SKM-1 (cell line): ENCODE measurements at regions not wholly inside any gene's neighbourhood (a gene's known extent, or its start where the extent isn't known, plus 50 kb on each side); places are given as distances from the start of the nearest gene placed in this dataset.
"Not testable (repeated sequence)": the region's sequence is repeated elsewhere in the genome, so short reads cannot be mapped to it uniquely, and the experiment has no call there.

Experiments used
- DNase-seq: peaks from one replicate; lab custom pipeline; 2025; ENCODE audit not compliant: unreplicated experiment; lab: John Stamatoyannopoulos, UW

- DNase-seq = no peak
These were observed 442.2 kb upstream of the SPTLC3 start for GRCh38 chr20:12566596-12566995.

DNA sequence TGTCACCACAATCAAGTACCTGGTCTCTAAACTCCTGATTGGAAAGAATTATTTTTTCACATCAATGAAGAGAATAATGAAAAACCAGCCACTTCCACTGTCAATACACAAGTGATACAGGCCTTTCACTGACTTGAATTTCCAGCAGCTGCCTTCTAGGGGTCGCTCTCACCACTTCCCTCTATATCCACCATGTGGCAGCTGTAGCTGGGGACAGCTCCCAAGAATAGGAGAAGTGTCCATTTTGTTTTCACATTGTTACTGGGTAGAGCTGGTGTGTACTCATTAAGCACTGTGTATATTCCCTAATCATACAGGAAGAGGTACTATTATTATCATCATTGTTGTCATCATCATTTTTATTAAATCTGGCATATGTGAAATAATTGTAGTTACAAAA is 438.4 kb upstream of the SPTLC3 start:
- peak; percentile 1 for DNase-seq

DNA sequence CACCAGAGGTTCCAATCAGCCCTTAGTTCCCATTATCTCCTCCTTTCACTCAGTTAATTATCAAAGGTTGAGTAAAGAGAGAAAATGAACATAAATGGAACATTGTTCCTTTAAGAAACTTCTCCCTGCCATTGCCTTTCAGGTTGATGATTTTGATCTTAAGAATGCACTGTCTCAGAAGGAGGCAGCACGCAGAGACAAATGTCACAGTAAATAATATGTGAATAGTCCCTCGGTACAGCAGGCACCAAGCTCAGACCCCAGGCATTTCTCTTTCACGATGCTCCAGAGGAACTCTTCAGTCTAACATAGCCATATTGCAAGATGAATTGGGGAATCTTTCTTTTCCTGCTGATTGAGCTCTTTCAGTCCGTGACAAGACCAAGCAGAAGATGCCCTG is 435.3 kb upstream of the SPTLC3 start:
- no peak for DNase-seq

- no peak for DNase-seq
These were observed 433.2 kb upstream of the SPTLC3 start for GRCh38 chr20:12575352-12576095.

GRCh38 chr20:12577213-12577612 is 431.6 kb upstream of the SPTLC3 start:
- no peak for DNase-seq

GRCh38 chr20:12581644-12582289 is 427.0 kb upstream of the SPTLC3 start:
- no peak for DNase-seq

- DNase-seq = not testable (repeated sequence)
These were observed 426.1 kb upstream of the SPTLC3 start for GRCh38 chr20:12582710-12583109.

DNA sequence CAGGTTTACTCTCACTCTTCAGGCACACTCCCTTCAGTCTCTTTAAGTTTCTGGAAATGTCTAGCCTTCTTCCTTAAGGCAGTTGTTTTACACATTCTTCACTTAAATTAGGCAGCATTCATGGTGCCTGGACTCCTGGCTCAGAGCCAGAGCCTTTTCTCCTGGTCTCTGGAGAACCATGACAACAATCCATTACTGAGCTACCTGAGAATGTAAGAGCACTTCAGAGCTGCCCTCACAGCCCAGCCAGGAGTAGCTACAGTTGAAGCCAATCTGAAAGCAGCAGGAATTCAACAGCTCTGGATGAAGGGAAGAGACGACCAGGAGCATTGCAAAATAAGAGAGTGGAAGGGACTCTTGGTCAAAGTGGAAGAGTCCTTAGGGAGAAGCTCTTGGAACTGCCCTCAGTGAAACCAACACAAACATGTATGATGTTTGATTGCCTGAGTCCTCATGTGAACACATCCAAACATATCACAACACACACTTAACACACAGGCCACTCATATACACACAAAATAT is 416.8 kb upstream of the SPTLC3 start:
- DNase-seq = no peak

DNA sequence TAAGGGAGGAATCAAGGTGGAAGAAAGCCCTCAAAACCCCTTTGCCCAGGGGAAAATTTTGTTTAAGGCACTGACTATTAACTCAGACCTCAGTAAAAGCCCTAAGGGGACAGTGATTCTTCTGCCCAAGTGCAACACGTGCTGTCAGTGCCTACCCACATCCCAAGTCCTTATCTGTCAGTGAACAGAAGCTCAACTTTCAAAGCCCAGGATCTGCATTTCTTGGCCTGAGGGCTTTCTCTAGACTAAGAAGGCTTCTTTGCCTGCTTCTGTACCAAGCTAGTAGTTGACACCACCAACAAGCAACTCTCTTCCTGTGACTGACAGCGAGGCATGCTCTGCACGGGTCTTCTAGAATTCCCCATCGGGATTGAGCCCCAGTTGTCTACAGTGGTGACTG is 416.0 kb upstream of the SPTLC3 start:
- DNase-seq = no peak

- DNase-seq = no peak
These were observed 415.4 kb upstream of the SPTLC3 start for GRCh38 chr20:12593342-12593873.

- DNase-seq = no peak
These were observed 414.2 kb upstream of the SPTLC3 start for GRCh38 chr20:12594410-12595088.

DNA sequence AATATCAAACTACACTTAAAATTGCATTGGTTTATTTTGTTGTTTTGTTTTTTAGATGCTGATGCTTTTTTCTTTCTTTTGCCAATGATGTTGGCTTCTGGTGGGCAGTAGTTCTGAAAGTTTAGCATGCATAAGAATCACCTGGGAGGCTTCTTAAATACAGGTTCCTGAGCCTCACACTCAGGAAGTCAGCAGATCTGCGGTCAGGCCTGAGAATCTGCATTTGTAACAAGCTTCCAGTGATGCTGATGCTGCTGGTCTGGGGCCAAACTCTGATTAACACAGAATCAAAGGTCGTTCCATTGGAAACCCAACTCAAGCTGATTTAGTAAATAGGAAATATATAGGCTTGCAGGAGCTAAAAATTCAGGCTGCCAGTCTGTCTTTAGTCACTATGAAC is 412.9 kb upstream of the SPTLC3 start:
- DNase-seq = no peak

DNA sequence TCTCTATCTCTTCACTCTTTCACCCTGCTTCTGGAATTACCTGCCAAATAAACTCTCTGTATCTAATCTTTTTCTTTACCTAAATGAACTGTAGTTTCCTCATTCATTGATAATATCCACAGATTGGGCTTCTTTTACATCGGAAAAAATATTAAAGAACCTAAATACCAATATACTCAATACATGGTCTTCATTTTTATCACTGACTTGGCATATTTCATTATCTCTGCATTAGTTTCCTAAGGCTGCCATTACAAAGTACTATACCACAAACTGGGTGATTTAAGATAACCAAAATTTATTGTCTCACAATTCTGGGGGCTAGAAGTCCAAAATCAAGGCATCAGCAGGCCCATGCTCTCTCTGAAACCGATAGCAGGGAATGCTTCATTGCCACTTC is 411.9 kb upstream of the SPTLC3 start:
- DNase-seq = no peak

GRCh38 chr20:12597551-12597950 is 411.2 kb upstream of the SPTLC3 start:
- no peak for DNase-seq

GRCh38 chr20:12598894-12599293 is 409.9 kb upstream of the SPTLC3 start:
- DNase-seq = no peak

- no peak for DNase-seq
These were observed 409.3 kb upstream of the SPTLC3 start for GRCh38 chr20:12599494-12599893.

DNA sequence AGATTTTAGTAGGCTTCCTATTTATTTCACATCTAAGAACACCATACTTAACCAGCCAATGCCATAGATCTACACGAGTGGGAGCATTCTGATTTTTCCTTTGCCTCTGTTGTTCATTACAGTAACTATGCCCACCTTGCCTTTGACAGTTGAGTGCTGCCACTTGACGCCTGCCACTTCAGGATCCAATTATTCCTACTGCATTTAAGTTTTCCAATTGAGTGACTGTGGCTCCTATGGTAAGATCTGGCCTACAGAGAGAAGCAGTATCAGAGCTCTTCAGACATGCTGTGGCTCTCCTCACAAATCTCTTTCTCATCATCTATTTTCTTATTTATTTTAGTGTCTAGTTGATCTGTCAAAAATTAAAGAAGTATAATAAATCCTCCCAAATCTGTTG is 403.0 kb upstream of the SPTLC3 start:
- DNase-seq = no peak

GRCh38 chr20:12610871-12611270 is 397.9 kb upstream of the SPTLC3 start:
- no peak for DNase-seq

DNA sequence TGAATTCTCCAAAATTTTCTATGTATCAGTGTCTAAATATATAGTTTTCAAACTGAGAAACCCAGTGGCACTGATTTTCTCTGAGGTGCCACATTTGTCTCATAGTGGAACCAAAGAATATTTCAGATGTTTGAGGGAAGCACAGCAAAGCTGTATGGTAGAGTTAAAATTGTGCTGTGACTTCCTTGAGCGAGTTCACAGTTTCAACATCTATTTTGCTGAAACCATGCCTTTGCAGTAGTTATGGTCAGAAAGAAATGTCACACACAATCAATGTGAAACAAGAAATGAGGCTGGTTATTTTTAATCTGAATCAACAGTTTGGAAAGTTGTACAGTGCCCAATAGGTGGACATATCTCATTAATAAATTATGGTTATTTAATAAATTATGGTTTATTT is 394.0 kb upstream of the SPTLC3 start:
- DNase-seq = no peak

GRCh38 chr20:12617076-12617475 is 391.7 kb upstream of the SPTLC3 start:
- DNase-seq = no peak

GRCh38 chr20:12623870-12624269 is 384.9 kb upstream of the SPTLC3 start:
- no peak for DNase-seq

DNA sequence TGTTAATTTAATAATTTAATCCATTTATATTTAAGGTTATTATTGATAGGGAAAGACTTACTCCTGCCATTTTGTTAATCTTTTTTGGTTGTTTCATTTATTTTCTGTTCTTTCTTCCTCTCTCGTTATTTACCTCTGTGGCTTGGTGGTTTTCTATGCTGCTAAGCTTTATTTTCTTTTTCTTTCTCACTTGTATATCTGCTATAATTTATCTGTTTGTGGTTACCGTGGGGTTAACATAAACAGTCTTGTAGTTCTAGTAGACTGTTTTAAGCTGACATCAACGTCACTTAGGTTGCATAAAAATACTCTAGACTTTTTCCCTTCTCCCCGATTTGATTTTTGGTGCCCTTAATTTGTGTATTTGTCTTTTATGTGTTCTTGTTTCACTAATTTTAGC is 381.3 kb upstream of the SPTLC3 start:
- no peak for DNase-seq
